Colon (tissue), 2 donors: ENCODE measurements at regions not wholly inside any gene's neighbourhood (a gene's known extent, or its start where the extent isn't known, plus 50 kb on each side); places are given as distances from the start of the nearest gene placed in this dataset.

Experiments
- FAIRE-seq: peaks from 2 replicates; lab custom pipeline; 2012; peaks lifted over from hg19 to GRCh38; lab: Jason Lieb, UNC
- donor health status: control.
- donor health status: control.

DNA sequence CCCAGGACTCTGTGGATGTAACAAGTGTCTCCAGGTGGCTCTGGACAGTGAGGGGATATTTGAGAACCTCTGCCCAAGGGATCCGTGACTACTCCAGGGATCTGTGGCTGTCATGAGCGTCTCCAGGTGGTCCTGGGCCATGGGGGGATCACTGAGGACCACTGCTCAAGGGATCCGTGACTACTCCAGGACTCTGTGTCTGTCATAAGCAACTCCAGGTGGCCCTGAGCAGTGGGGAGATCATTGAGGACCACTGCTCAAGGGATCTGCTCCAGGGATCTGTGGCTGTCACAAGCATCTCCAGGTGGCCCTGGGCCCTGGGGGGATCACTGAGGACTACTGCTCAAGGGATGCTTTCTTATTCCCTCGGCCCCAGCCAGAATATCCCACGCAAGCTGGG is 133.2 kb upstream of the ADARB2 start:
- FAIRE-seq = no peak

DNA sequence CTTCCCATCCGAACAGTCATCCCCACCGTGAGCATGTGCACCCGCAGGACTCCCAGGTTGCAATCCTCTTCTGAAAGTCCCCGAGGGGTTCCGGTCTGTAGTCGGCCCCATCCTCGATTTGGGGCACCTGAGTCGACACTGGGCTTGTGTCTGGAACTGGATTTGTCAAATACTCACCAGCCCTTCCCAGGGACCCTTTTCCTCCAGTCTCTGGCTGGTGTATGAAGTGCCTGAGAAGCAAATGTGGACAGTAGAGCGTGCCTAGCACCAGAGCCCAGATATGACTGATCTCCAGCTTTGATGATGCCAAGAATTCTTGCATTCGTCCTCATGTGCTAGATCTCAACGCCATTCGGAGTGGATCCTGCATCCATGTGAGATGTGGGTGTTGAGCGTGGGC is 132.5 kb upstream of the ADARB2 start:
- no peak for FAIRE-seq

DNA sequence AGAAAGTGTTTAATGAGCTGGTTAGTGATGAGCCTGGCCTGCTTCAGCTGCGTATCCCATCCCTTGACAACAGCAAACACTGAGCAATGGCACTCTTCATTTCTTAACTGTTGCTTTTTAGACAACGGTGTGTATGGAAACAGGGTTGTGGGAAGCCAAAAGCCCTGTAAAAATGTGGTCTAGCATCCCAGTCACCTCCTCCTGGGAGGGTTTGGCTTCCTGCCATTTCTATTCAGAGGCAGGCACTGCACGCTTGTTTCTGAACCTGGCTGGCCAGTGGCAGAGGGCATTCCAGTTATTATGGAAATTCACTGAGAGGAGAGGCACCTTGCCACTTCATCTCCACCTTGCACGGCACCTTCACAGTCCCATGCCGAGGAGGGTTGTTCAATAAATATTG is 123.0 kb upstream of the ADARB2 start:
- no peak for FAIRE-seq

DNA sequence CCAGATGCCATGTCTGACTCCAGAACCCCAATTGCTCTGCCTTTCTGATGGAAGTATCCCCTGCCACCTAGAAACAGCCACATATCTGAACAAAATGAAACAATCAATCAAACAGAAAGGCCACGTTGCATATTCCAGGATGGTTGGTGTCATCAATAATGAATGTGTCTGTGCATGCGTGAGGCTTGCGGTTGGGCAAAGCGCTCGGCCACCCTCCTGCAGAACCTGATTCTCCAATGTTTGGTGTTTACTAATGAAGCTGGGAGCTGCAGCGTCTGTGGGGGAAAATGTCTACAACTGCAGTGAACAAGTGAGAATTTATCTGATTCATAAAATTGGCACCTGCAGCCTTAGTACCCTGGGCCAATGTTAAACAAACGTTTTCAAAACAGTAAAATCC is 121.2 kb upstream of the ADARB2 start:
- FAIRE-seq = no peak

DNA sequence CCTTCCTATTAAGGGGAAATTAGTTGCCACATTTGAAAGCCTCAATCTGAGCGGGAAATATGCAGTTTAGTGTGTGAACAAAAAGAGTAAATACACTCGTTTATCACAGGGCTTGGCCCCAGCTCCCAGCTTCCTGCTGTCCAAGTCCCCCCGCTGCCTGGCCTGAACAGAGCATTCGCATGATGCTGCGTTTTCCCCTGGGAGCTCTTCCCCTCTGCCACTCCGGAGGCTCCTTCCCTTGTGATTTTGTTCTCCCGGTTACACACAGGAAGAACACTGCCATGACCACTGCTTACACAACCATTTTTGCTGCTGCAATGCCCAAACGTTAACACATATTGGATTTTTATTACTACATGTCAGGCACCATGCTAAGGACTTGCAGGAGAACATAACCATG is 120.7 kb upstream of the ADARB2 start:
- no peak for FAIRE-seq

DNA sequence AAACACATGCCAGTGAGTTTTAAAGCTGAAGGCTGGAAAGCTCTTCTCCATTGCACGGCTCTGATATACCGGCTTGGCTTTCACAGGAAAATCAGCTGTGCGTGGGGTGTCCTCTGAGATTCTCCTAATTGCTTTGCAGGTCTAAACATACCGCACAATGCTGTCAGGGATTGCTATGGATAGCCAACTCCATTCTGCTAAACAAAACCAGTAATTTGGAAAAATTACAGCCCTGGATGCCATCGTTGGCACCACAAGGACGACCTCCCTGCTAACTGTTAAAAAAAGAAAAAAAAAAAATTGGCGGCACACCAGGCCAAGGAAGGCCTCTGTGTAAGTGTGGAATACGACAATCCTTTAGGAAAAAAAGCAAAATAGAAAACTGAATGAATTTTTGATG is 118.6 kb upstream of the ADARB2 start:
- FAIRE-seq = no peak

DNA sequence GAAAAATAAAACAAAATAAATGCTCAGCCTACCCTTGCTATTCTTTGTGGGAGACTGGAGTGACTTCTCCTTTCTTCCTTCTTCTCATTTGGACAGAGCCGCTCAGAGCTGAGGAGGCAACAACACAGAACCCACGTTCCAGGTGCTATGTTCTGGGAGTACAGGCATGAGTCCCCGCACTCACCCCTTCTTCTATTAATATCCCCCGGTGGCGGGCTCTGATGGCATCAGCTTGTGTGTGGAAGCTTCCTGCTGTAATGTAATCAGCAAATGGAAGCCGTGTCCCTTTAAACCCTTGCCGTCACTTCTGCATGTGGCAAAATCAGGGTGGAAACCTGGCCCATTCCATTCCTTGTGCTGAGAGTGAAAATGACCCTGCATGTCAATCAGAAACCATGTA is 116.9 kb upstream of the ADARB2 start:
- no peak for FAIRE-seq

DNA sequence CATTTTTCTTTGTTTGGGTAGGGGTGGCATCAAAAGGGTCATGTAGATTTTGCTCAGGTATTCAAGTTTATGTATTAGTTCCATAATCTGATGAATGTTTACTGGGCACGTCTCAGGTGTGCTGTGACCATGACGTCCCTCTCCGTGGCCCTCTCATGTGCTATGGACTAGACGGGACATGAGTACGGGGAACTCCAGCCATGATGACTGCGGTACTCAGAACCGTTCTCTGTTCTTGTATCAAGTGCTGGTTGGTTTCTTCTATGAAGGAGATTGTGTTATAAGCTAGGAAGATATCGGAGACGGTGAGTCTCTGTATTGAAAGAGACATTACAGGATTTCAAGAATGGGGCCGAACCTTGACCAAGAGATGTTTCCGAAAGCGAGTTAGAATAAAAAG is 116.5 kb upstream of the ADARB2 start:
- no peak for FAIRE-seq

DNA sequence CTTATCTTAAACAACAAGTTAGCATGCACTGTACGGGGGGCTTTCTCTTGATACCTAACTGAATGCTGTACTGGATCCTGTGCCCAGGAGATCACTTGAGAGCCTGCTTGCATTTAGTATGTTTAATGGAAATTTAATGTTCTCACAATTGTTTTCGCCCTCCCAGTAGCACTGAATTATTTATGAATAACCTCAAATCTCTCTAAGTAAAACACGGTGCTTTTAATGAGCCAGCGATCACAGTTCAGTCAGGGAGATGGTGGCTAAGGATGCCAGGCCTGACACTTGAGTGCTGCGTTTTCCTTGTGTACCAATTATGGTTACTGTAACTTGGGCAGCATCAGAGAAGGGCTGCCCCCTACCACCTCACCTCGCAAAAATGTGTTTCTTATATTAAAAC is 115.5 kb upstream of the ADARB2 start:
- no peak for FAIRE-seq

DNA sequence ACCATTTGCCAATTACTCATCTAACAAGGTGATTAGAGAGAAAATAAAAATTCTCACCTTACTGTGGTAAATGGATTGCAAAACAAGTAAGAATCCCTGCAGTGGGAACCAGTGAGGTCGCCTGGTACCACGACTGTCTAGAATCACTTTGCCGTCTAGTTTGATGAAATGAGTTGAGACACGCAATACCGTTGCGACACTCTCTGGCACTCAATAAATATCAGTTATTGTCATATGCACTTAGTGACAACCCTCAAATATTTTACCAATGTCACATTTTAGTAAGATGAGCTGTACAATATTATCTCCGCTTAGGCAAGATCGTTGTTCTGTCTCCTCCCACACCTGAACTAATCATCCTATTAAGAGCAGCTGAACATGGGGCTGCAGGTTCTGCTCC is 114.4 kb upstream of the ADARB2 start:
- FAIRE-seq = no peak

DNA sequence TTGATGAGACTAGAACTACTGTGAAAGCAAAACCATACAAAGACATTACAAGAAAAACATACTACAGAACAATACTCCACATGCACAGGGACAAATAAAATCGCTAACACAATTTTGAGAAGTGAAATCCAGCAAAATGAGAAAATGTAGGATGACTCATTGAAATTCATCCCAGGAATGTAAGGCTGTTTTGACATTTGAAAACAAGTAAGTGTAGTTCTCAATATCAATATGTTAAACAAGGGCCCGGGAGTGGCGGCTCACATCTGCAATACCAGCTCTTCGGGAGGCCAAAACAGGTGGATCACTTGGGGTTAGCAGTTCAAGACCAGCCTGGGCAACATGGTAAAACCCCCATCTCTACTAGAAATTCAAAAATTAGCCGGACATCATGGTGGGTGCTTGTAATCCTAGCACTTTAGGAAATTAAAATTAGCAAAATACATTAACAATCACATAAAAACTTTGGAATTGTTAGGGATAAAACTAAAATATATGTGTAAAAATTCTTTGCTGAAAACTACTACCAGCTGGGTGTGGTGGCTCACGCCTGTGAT is 113.7 kb upstream of the ADARB2 start:
- no peak for FAIRE-seq

DNA sequence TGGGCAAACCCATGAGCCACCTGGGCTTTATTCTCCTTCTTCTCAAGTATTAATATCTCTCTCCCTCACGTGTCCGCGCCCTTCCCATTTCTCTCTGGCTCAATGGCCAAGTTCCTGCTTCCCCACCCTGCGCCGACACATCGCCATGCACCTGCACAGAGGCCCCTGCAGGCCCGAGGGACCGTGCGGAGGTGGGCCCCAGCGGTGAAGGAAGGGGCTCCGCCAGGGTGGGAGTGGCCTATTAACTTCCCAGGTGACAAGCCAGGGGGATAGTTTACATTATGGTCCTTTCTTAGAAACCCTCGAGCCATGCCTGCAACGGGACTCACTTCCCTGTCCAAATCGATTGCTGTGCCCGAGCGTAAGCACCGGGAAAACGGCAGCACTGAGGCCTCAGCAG is 110.0 kb upstream of the ADARB2 start:
- FAIRE-seq = no peak

DNA sequence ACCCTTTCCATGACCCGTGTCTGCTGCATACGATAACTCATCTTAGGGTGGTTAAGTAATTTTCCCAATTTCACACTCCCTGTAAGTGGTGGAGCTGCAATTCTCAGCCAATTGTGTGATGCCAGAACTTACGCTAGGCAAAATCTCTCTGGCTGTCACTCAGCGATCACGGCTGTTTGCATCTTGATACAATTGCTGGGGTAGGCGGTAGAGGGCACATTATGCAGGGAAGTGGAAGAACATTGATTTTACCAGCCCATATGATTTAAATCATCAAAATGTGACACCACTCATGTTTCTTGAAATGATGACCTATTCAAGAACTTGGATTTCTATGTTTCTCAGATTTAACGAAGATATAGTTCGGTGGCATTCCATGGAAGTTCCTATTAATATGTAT is 108.7 kb upstream of the ADARB2 start:
- FAIRE-seq = no peak

DNA sequence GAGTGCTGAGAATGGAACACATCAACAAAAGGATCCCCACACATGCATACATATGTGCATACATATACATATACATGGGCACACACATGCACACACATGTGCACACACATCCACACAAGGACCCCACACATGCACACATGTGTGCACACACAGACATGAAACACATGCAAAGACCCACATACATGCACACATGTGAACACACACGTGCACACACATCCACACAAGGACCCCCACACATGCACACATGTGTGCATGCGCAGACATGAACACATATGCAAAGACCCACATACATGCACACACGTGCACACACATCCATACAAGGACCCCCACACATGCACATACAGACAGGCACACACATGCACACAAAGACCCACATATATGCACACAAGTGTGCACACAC is 104.4 kb upstream of the ADARB2 start:
- FAIRE-seq = no peak

DNA sequence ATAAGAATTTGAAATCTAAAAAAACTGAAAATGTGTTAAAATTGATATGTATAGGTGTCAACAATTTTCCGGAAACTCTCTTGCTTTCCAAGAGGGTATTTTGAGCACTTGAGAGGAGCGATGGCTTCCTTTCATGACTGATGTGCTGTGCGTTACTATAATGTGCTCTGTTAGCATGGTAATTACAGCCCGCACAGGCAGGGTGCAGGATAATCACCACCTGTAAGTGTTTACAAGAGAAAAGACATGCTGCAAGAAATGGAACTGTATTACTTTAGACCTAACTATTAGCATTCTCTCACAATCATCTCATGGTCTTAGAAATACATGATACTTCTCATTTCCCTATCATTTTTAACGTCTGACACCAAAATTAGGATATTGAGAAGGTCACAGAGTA is 92.4 kb upstream of the ADARB2 start:
- no peak for FAIRE-seq

DNA sequence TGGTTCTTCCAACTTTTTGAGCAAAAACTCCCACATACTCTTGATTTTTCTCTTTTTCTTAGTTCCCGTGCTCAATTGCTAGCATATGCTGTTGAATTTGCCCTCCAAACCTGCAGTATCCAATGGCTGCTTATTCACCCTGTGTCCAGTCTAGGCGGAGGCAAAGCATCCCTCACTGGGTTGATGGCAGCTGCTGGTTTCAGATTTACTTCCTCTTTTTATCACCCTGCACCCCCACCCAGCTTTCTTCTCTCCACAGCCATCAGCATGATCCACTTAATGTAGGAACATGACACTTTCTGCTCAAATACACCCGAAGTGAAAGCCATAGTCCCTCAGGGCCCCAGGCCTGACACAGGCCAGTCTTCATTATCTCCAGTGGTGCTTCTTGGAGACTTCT is 87.6 kb upstream of the ADARB2 start:
- no peak for FAIRE-seq

DNA sequence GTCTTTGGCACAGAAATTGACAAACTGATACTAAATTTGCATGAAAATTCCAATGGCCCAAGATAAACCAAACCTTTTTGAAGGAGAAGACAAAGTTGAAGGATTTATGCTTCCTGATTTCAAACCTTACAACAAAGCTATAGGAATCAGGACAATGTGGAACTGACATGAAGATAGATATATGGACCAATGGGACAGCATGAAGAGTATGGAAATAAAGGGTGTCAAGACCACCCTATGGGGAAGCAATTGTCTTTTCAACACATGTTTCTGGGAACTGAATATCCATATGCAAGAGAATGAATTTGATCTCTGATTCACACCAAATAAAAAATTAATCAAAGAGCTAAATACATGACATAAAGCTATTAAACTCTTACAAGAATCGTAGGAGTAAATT is 77.2 kb upstream of the ADARB2 start:
- FAIRE-seq = no peak

DNA sequence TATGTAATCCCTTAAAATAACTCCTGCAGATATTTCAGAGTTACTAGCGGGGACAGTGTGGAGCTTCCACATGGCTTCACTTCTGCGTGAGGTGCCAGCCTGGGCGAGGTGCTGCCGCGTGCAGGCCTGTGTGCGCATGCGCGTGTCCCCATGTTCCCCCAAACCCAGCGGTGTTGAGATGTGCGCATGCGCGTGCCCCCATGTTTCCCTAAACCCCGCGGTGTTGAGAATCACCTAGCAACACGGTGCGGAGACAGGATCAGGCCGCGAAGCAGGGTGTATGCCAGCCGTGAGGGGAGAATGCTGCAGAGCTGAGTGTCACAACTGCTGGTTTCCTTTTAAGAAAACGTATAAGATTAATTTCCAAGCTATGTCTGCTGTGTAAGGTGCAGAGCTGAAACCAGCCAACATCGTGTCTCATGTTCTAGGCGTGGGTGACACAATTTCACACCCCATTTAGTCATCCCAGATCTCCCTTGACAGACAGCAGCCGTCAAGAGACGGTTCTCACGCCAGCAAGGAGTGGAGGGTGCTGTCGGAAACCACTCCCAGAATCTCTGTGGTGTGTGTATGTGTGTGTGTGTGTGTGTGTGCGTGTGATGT is 71.9 kb upstream of the ADARB2 start:
- no peak for FAIRE-seq

DNA sequence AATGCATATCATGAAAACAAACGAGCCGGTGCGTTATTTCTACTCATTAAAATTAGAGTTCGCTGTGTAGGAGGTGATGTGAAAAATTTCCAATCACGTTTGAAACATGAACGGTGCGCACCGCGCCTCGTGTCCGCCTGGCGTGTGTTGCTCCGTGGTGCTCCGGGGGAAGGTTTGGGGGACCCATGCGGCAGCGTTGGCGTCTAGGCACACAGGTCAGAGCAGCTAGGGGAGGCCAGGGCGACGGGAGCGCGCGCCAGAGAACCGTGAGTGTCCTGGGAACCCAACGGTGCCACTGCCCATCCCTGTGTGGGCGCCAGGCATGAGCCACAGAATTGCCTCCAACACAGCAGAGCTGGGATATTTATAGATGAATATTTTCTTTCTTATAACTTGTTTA is 70.6 kb upstream of the ADARB2 start:
- no peak for FAIRE-seq

DNA sequence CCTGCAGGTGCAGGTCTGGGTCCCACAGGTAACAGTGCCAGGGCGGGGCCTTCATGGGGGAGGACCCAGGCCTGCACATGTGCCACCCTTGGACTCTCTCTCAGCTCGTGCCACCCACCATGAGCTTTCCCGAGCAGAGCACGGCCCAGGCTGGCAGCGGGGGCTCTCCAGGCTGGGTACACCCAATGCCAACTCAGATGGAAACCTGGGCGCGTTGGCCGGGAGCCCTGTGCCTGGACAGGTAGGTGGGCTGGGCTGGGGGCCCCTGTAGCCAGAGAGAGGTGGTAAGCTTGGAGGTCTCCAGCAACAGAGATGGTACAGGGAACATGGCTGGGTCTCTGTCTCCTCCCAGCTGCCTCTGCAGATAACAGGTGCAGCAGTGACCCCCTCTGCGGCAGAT is 69.9 kb upstream of the ADARB2 start:
- no peak for FAIRE-seq

DNA sequence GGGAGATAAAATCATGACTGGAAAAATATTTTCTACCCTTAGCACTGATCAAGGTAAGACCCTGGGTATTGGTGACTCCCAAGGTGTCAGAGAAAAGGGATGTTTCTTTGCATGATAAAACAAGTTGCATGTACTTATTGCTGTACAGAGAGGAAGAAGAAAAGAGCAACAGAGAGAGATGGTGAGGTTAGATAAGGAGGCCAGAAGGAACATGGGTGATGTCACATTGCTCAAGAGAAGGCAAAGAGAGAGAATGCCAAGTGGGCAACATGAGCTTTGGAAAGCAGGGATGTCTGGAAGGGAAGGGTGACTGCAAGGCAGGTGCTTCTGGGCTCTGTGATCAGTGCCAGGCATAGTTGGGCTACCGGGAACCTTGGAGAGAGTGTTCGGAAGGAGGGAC is 65.1 kb upstream of the ADARB2 start:
- FAIRE-seq = no peak

DNA sequence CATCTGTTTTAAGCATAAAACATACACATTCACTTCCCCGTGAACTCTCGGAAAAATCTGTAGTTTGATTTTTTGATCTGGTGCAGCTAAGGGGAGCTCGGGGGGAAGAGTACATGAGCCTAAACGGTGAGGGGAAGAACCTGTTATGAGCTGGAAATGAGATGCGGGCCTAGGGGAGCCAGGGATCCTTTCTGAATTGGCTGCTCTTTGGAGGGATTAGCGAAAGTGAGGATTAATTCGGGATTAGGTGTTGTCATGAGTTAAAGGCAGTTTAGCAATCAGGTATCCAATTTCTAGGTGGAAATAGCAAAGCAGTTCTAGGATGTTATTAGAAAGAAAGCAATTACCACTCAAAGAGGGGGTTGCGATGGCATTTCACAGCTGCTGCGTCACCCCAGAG is 51.1 kb upstream of the ADARB2 start:
- no peak for FAIRE-seq
